ENCODE measurements at regions not wholly inside any gene's neighbourhood (a gene's known extent, or its start where the extent isn't known, plus 50 kb on each side); places are given as distances from the start of the nearest gene placed in this dataset.
"Not testable (repeated sequence)": the region's sequence is repeated elsewhere in the genome, so short reads cannot be mapped to it uniquely, and the experiment has no call there.

- intact Hi-C loops (cut with DNase I): no loop called here
- no peak for DNase-seq
These were observed 653.0 kb downstream of the RPL10L start for GRCh38 chr14:45998554-45998953.

GRCh38 chr14:45990252-45990651, 661.3 kb downstream of the RPL10L start:
- no peak for DNase-seq
- intact Hi-C loops (cut with DNase I): no loop called here

DNA sequence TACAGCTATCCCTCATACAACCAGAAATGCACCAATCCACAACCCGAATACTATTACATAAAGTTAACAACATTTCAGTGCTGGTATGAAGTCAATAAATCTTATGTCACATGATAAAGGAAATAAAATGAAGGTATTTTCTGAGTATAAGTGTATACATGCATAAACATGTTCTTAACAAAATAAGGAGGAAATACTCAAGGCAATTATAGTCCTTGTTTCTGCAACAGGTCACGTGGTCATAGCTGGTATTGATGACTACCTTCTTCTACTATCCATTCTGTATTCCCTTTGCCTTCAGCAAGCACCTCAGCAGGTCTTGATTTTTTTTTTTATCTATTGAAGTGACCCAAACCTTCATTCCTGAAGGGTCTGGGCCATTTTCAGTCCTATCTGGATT, 675.6 kb downstream of the RPL10L start:
- no peak for DNase-seq
- intact Hi-C loops (cut with DNase I): no loop called here

- no peak for DNase-seq
- intact Hi-C loops (cut with DNase I): no loop called here
These were observed 679.2 kb downstream of the RPL10L start for GRCh38 chr14:45972416-45972815.

DNA sequence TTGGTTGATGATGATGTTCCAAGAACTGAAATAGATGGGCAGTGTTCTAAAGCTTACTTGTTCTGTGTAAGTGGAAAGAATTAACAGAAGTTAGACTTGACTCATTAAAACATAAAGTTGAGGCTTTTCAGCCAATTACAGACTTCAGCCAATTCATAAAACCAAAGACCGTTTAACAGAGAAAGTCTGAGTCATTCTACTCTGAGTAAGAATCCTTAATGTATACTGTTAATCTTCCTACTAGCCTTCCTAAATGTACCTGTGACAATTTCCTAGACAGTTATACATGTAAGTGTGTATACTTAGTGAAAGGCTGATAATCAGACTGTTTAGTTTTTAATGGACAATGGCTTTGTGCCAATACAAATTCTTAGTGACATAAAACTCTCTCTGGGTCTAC, 681.0 kb downstream of the RPL10L start:
- intact Hi-C loops (cut with DNase I): no loop called here
- no peak for DNase-seq

- intact Hi-C loops (cut with DNase I): no loop called here
- no peak for DNase-seq
These were observed 683.5 kb downstream of the RPL10L start for GRCh38 chr14:45968037-45968436.

DNA sequence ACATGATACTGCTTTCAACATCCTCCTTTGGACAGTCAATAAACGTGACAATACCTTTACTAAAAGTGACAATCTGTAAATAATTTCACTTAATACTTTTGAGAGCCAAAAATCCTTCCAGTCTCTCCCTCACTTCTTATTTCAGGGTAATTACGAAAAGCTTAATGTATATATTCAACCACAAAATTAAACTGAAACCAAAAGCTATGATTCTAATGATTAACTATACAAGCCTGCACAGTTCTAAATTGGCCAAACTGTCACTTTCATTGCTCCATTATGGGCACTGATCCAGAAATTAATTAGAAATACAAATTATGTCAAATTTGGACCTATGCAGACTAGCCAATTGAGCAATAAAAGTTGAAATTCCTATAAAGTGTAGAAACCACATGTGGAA, 696.5 kb upstream of the MIS18BP1 start:
- intact Hi-C loops (cut with DNase I): no loop called here
- DNase-seq: no peak

- intact Hi-C loops (cut with DNase I): no loop called here
- no peak for DNase-seq
These were observed 694.8 kb upstream of the MIS18BP1 start for GRCh38 chr14:45947830-45948229.

DNA sequence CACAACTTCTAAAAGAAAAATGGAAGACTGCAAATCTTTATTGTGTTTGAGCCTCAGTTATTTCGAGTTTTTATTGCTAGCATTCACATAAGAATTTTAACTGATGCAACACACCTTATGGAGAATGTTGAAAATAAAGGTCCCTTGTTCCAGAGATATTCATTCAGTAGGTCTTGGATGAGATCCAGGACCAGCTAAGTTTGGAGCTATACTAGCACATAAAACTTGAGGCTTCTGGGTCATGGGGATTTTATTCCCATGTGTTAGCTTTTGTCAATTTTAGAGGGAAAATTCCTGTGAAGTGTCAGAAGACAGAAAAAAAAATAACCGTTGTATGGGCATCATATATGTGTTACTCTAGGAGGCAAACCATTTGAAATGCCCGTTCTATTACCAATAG, 693.2 kb upstream of the MIS18BP1 start:
- DNase-seq: no peak
- intact Hi-C loops (cut with DNase I): no loop called here

DNA sequence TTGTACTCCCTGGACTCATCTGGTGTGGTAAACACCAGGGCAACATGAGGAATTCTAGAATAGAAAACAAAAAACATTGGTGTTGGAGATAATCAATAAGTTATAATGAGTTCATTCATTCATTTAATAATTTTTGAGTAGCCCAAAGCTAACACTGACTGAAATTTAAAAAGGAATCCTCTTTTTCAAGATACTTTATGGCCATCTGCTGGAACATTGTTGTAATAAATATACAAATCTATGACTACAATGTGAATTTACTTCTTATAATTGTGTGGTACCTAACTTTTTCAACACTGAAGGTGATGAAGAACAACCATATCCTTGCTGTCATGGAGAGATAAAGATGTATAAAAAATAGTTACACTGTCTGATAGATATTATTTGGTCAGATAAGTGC, 687.3 kb upstream of the MIS18BP1 start:
- intact Hi-C loops (cut with DNase I): no loop called here
- no peak for DNase-seq

- intact Hi-C loops (cut with DNase I): no loop called here
- no peak for DNase-seq
These were observed 686.6 kb upstream of the MIS18BP1 start for GRCh38 chr14:45939572-45939971.

- DNase-seq; intact Hi-C loops (cut with DNase I): not testable (repeated sequence)
These were observed 667.0 kb upstream of the MIS18BP1 start for GRCh38 chr14:45919995-45920394.

- intact Hi-C loops (cut with DNase I): no loop called here
- DNase-seq: no peak
These were observed 663.4 kb upstream of the MIS18BP1 start for GRCh38 chr14:45916340-45916953.

DNA sequence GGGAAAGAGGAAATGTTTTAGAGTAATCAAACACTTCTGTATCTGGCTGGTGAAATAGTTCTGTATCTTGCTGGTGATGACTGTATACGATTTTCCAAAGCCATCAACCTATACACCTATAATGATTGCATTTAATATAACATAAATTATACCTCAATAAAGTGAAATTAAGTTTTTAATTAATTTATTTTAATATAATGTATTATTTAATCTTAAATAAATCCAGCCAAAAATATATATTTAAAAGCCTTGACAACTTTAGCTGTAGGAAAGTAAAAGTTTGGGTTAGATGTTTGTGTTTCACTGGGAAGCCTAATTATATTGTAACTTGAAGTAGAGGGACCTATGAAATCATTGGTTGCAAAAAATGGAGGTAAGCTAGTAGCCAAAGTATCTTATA, 654.8 kb upstream of the MIS18BP1 start:
- intact Hi-C loops (cut with DNase I): no loop called here
- DNase-seq: no peak

DNA sequence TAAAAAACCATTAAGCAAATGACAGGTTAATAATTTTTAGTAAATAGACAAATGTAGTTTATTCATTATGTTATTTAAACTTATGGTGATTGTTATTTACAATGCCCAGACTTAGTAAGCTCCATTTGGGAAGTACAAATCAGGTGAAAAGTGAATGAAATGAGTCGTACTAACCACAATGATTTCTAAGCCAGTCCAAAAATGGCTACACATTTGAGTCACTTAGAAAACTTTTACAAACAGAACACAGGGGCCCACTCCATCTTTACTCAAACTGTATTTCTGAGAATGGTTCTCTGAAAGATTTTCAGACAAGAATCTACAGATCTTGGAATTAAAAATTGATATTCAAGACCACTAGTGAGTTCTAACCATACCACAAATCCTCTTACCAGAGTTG, 653.3 kb upstream of the MIS18BP1 start:
- intact Hi-C loops (cut with DNase I): no loop called here
- DNase-seq: no peak

GRCh38 chr14:45905672-45906071, 652.7 kb upstream of the MIS18BP1 start:
- intact Hi-C loops (cut with DNase I): no loop called here
- DNase-seq: no peak

GRCh38 chr14:45904314-45904713, 651.3 kb upstream of the MIS18BP1 start:
- intact Hi-C loops (cut with DNase I): no loop called here
- no peak for DNase-seq

DNA sequence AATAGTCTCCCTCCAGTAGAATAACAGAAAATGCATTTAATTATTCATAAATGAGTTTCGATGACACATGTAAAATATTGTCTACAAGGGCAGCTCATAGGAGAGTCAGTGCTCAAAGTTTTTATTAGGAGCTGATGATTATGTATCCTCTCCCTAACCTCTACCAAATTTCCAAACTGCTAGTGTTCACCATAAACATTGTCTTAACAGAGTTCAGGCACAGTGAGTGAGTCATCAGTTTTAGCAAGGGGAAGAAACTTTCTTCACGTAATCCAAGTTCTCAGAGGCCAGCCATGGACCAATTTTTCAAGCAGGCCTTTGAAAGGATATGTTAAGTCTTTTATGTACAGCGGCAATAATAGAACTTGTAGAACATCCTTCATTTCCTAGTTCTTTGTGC, 649.2 kb upstream of the MIS18BP1 start:
- intact Hi-C loops (cut with DNase I): no loop called here
- DNase-seq: no peak

DNA sequence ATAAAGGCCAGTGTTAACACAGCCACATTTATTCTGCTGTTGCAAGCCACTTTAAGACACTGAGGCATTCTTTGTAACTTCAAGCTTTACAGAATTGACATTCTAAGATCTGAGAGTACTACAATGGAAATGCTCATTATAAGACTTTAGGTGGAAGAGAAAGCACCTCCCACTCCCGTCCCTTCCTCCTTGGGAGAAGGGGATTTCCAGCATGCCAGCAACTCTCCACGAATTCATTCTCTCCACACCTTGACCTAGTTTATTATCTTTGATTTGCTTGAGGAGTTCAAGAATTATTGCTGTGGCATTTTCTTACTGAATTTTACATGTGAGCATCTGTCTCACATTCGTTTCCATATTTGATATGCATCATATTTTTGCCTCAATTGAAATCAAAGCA, 644.4 kb upstream of the MIS18BP1 start:
- DNase-seq: no peak
- intact Hi-C loops (cut with DNase I): no loop called here

- intact Hi-C loops (cut with DNase I): no loop called here
These were observed 640.1 kb upstream of the MIS18BP1 start for GRCh38 chr14:45893127-45893526.

DNA sequence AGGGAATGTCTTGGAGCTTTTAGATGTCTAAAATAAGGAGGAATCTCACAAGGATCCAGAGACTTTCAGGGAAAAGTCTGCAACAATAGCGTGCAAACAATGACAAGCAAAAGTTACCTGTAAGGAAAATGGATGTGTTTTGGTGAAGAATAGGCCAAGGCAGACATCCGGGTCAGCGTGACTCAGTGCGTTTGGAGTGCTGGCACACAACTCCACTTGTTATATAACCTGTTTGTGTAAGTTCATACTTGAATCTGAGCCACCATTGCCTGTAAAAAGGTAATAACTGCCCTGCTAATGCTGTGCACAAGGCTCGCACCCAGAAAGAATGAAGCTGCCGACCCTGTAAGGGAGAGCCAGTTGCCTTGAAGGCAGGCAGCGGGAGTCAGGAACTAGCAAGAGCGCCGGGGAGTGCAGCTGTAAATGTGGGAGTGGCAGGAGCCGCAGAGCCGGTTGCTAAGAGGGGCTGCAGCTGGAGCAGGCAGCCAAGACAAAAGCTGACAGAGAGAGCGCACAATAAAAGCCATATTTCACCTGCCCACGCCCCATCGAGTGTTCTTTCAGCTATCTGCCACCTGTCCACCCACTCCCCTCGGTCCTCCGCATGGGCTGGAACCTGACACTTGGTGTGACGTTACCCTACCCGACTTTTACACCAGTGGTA, 638.5 kb upstream of the MIS18BP1 start:
- intact Hi-C loops (cut with DNase I): no loop called here
- peak; percentile 28 to 92 (median 70) for DNase-seq

More at GRCh38 chr14:45893127-45893526, 640.1 kb upstream of the MIS18BP1 start:
- no peak for DNase-seq

Data from head of caudate nucleus (tissue), 42 donors.